ENCODE measurements at regions not wholly inside any gene's neighbourhood (a gene's known extent, or its start where the extent isn't known, plus 50 kb on each side); places are given as distances from the start of the nearest gene placed in this dataset.

DNA sequence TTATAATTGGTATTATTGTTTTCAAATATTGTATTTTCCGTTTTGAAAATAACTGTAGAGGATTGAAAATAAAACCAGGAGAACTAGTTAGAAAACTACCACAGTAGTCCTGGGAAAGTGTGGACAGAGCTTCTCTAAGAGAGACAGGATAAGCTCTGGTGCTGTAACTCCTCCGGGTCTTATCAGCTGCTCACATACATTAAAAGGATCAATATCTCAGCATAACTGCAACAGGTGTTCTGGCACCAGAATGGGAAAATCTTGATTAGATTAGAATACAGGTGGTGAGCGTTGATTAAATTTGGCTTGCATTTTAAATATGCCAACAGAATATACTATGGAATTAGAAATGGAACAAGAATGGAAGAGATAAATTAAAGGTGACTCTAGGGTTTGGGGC is 1138.9 kb upstream of the ADGRB3 start:
- no peaks in the 10 kb centered on the region for H3K9me3 ChIP-seq (replicated peaks; ENCODE audit: control insufficient read depth, insufficient read depth, low read length)
- CTCF ChIA-PET: interaction anchor here (1.1 kb wide), 1 partner anchor 48 kb away, joined by 3 read pairs; no protein-coding TSS in a partner anchor
- dilution Hi-C loops (cut with MboI; ENCODE audit: extremely low pct_ligation_motif_present, low sequenced_read_pairs) (no loop called here), intact Hi-C loops (cut with micrococcal nuclease) (no loop called here)
- H3K4me1 ChIP-seq (ENCODE audit: control insufficient read depth, extremely low read depth, insufficient read depth, low read length): no peaks in the 10 kb centered on the region
- no peaks in the 10 kb centered on the region for H3K36me3 ChIP-seq (ENCODE audit: control insufficient read depth in 2 of 2, extremely low read depth in 1 of 2, insufficient read depth in 2 of 2, low read length in 2 of 2)
- no peaks in the 10 kb centered on the region for H3K27me3 ChIP-seq (ENCODE audit: control insufficient read depth in 2 of 2, insufficient read depth in 2 of 2, low read length in 2 of 2)
- no peaks in the 10 kb centered on the region for H3K9me1 ChIP-seq (replicated peaks; ENCODE audit: control insufficient read depth, extremely low read depth, insufficient read depth, low read length)
- no peaks in the 10 kb centered on the region for H4K20me1 ChIP-seq (replicated peaks; ENCODE audit: control insufficient read depth, extremely low read depth, insufficient read depth, low read length)
- no peaks in the 10 kb centered on the region for H3K79me2 ChIP-seq (ENCODE audit: control insufficient read depth, insufficient read depth, low read length)
- no peak overlapping the region for H3K27ac ChIP-seq (ENCODE audit: insufficient read depth, low read depth, low read length)
- FAIRE-seq (no peak), DNase-seq (ENCODE audit: low read depth, low spot score) (no peak)
- H3K9ac ChIP-seq (replicated peaks; ENCODE audit: extremely low read depth, insufficient read depth, low read length): no peak overlapping the region
- TF ChIP-seq, protein P1, sequence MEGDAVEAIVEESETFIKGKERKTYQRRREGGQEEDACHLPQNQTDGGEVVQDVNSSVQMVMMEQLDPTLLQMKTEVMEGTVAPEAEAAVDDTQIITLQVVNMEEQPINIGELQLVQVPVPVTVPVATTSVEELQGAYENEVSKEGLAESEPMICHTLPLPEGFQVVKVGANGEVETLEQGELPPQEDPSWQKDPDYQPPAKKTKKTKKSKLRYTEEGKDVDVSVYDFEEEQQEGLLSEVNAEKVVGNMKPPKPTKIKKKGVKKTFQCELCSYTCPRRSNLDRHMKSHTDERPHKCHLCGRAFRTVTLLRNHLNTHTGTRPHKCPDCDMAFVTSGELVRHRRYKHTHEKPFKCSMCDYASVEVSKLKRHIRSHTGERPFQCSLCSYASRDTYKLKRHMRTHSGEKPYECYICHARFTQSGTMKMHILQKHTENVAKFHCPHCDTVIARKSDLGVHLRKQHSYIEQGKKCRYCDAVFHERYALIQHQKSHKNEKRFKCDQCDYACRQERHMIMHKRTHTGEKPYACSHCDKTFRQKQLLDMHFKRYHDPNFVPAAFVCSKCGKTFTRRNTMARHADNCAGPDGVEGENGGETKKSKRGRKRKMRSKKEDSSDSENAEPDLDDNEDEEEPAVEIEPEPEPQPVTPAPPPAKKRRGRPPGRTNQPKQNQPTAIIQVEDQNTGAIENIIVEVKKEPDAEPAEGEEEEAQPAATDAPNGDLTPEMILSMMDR (IDR thresholded peaks at IDR 0.05; ENCODE audit: extremely low read depth in 1 of 2, insufficient read depth in 1 of 2, low read depth in 1 of 2, low read length in 2 of 2): no peak
- TF ChIP-seq, protein P2, sequence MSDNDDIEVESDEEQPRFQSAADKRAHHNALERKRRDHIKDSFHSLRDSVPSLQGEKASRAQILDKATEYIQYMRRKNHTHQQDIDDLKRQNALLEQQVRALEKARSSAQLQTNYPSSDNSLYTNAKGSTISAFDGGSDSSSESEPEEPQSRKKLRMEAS (IDR thresholded peaks at IDR 0.05; ENCODE audit: insufficient read depth, insufficient read length): no peak
- no peak for TF ChIP-seq JUN (IDR thresholded peaks at IDR 0.05; ENCODE audit: borderline replicate concordance, insufficient read depth, insufficient read length, low read depth)
- no peak for TF ChIP-seq FOS (IDR thresholded peaks at IDR 0.05; ENCODE audit: borderline replicate concordance, insufficient read depth, low read length)
- TF ChIP-seq EZH2 (IDR thresholded peaks at IDR 0.05; ENCODE audit: borderline replicate concordance, low read depth, low read length, severe bottlenecking): no peak
- no peak for TF ChIP-seq GATA2 (IDR thresholded peaks at IDR 0.05; ENCODE audit: insufficient read depth, insufficient read length, low read depth, low read length)
- no peak for TF ChIP-seq POLR2AphosphoS5 (IDR thresholded peaks at IDR 0.05; ENCODE audit: insufficient read depth, low read depth, low read length)
- TF ChIP-seq MYC (IDR thresholded peaks at IDR 0.05; ENCODE audit: low read depth, low read length): no peak
- TF ChIP-seq POLR2A (IDR thresholded peaks at IDR 0.05; ENCODE audit: low read depth, low read length): no peak
- no peak overlapping the region for H3K4me2 ChIP-seq (ENCODE audit: insufficient read depth, low read length)
- POLR2A ChIA-PET: no interaction called here
- no TSS peak for BruUV-seq (replicated peaks)
- no peak overlapping the region for H2AFZ ChIP-seq (ENCODE audit: low read depth, low read length)
- no peak overlapping the region for H3K4me3 ChIP-seq (replicated peaks in 1 of 3; ENCODE audit: insufficient read depth in 1 of 3, low read depth in 1 of 3, low read length in 3 of 3)

All from endothelial cell of umbilical vein (primary cell).